Ascending aorta (tissue), 2 donors: ENCODE measurements at regions not wholly inside any gene's neighbourhood (a gene's known extent, or its start where the extent isn't known, plus 50 kb on each side); places are given as distances from the start of the nearest gene placed in this dataset.

Experiments
- DNase-seq, 2 donors: peaks; one replicate each; pipeline ENCODE4 v3.0.0-alpha.2; 2019; ENCODE audit warnings: low spot score in 2 of 2
- H3K27ac ChIP-seq, 2 donors: fragments of 200-600 bp; sonication (generic); one replicate each; pipeline ENCODE4 v1.5.1; 2016 to 2017; ENCODE audit warnings: mild to moderate bottlenecking in 1 of 2
- H3K27me3 ChIP-seq: fragments of 200-600 bp; sonication (generic); one replicate; pipeline ENCODE4 v1.5.1; 2017
- H3K36me3 ChIP-seq, 2 donors: fragments of 200-600 bp; sonication (generic); one replicate each; pipeline ENCODE4 v1.5.1; 2016
- H3K4me1 ChIP-seq, 2 donors: fragments of 200-600 bp; sonication (generic); one replicate each; pipeline ENCODE4 v1.5.1; 2016 to 2017; ENCODE audit warnings: mild to moderate bottlenecking in 1 of 2
- H3K4me3 ChIP-seq, 2 donors: fragments of 200-600 bp; sonication (generic); one replicate each; pipeline ENCODE4 v1.5.1; 2016 to 2017; ENCODE audit warnings: mild to moderate bottlenecking in 1 of 2
- H3K9me3 ChIP-seq, 2 donors: fragments of 200-600 bp; sonication (generic); one replicate each; pipeline ENCODE4 v1.5.1; 2016
- intact Hi-C: fragments of 100-400 bp; cut with DNase I; formaldehyde crosslinking; loops from one replicate; pipeline ENCODE4 v1.15.1; 2023
- TF ChIP-seq, protein P1 (sequence below), 3 experiments: fragments of 200-600 bp in 2 of 3; fragments of 450-650 bp in 1 of 3; sonication (generic) in 2 of 3; IDR thresholded peaks; one replicate each; pipeline ENCODE4 v1.5.1; 2016 to 2019; ENCODE audit warnings: antibody characterized with exemption in 3 of 3, mild to moderate bottlenecking in 1 of 3, moderate library complexity in 1 of 3

DNA sequence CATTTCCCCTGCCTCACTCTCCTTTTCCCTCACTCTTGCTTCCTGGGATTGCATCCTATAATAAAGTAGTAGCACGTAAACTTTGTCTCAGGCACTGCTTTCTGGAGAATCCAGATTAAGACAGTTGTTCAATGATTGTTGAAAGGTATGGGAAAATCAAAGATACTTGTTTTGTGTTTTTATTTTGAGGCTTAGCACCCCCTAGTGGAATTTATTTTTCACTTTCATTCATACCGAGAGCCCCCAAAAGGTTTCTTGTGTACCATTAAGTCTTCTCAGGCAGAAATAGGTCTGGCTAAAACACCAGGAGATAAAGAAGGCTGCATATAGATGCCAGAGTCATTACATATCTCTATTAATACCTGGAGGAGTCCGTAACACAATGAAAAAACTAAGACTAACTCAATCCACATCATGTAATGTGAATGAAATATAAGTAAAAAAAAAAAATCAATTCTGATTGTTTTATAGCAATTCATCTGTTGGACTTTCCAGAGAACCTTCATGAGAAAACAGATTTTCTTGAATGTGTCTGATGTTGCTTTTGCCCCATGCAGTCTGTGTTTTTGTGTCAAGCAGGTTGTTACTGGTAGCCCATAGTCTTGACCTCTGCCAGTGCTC is 103.5 kb downstream of the RPE65 start:
- no peaks in the 10 kb centered on the region for H3K36me3 ChIP-seq
- TF ChIP-seq, protein P1, sequence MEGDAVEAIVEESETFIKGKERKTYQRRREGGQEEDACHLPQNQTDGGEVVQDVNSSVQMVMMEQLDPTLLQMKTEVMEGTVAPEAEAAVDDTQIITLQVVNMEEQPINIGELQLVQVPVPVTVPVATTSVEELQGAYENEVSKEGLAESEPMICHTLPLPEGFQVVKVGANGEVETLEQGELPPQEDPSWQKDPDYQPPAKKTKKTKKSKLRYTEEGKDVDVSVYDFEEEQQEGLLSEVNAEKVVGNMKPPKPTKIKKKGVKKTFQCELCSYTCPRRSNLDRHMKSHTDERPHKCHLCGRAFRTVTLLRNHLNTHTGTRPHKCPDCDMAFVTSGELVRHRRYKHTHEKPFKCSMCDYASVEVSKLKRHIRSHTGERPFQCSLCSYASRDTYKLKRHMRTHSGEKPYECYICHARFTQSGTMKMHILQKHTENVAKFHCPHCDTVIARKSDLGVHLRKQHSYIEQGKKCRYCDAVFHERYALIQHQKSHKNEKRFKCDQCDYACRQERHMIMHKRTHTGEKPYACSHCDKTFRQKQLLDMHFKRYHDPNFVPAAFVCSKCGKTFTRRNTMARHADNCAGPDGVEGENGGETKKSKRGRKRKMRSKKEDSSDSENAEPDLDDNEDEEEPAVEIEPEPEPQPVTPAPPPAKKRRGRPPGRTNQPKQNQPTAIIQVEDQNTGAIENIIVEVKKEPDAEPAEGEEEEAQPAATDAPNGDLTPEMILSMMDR (IDR thresholded peaks at IDR 0.05): peak; percentile 19 to 49 (median 42)
- no peak for DNase-seq
- H3K9me3 ChIP-seq: no peaks in the 10 kb centered on the region
- H3K27ac ChIP-seq: no peak overlapping the region
- no peak overlapping the region for H3K4me3 ChIP-seq
- intact Hi-C loops: no loop called here
- H3K4me1 ChIP-seq: no peaks in the 10 kb centered on the region
- no peaks in the 10 kb centered on the region for H3K27me3 ChIP-seq

DNA sequence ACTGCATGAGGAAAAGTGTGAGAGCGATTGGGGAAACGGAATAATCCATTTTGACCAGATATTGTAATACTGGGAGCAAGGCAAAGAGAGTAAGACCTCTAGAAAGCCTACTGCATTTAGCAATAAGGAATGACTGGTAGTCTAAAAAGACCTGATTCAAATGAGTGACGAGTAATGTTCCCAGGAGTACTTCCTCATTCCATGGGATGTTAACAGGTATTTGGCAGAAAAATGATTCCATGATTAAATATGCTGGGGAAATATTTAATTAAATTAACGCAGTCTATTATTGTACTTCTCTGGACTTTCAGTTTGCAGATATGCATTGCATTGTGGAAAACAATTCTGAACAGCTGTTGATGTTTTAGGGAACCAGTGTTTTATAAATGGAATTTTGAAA is 105.5 kb downstream of the RPE65 start:
- H3K27ac ChIP-seq: no peak overlapping the region
- intact Hi-C loops: no loop called here
- H3K4me3 ChIP-seq: no peak overlapping the region
- TF ChIP-seq, protein P1 (IDR thresholded peaks at IDR 0.05): no peak
- H3K9me3 ChIP-seq: no peaks in the 10 kb centered on the region
- no peak for DNase-seq
- H3K4me1 ChIP-seq: no peaks in the 10 kb centered on the region
- no peaks in the 10 kb centered on the region for H3K36me3 ChIP-seq
- H3K27me3 ChIP-seq: no peaks in the 10 kb centered on the region

DNA sequence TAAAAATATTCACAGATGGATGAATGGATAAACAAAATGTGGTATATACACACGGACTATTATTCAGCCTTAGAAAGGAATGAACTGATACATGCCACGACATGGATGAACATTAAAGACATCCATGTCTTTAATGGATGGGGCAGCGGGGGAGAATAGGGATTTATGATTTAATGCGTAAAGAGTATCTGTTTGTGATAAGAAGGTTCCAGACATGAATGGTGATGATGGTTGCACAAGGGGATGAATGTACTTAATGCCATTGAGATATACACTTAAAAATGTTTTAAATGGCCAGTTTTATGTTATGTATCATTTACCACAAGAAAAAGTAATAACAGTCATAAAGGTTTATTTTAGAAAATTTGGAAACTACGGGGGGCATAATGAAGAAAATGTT is 108.6 kb upstream of the WLS start:
- Histone ChIP-seq H3K4me1 (no peaks in the 10 kb centered on the region), H3K4me3 (no peak overlapping the region), H3K36me3 (no peaks in the 10 kb centered on the region), H3K9me3 (no peaks in the 10 kb centered on the region), H3K27me3 (no peaks in the 10 kb centered on the region), H3K27ac (no peak overlapping the region)
- no peak for DNase-seq
- intact Hi-C loops: no loop called here
- TF ChIP-seq, protein P1 (IDR thresholded peaks at IDR 0.05): no peak

DNA sequence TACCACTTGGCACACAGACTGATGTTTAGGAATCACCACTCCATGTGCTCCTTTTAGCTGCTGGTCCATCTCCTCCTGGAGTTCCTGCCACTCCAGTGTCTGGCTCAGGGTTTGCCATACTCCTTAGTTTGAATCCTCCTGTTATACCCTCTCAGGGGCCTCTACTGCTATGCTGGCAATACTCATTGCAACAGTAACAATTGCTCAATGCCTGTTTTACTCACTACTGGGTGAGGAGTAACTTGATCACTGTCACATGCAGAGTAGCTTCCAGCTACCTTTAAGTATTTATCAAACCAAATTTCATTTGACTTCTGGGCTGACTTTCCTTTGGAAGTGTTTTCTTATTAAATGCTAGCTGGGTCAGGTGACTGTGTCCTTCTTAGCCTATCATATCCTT is 107.2 kb upstream of the WLS start:
- intact Hi-C loops: no loop called here
- no peak overlapping the region for H3K4me3 ChIP-seq
- DNase-seq: no peak
- no peaks in the 10 kb centered on the region for H3K27me3 ChIP-seq
- TF ChIP-seq, protein P1 (IDR thresholded peaks at IDR 0.05): no peak
- H3K27ac ChIP-seq: no peak overlapping the region
- no peaks in the 10 kb centered on the region for H3K4me1 ChIP-seq
- H3K9me3 ChIP-seq: no peaks in the 10 kb centered on the region
- H3K36me3 ChIP-seq: no peaks in the 10 kb centered on the region

DNA sequence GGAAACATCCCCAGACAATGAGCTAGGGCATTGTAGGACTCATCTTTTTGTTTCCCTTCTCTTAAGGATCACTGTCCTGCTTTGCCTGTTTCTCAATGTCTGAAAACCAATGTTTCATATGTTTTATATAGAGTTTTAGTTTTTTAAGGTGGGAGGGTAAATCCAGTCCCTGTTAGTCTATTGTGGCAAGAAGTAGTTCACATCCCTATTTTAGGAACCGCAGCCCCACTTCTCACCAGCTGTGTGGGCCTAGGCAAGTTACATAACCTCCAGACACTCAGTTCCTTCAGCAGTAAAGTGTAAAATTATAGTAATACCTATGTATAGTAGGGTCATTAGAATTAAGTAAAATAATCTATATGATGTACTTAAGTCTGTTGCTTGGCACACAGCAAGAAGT is 105.8 kb upstream of the WLS start:
- TF ChIP-seq, protein P1 (IDR thresholded peaks at IDR 0.05): no peak
- intact Hi-C loops: no loop called here
- Histone ChIP-seq H3K27me3 (no peaks in the 10 kb centered on the region), H3K27ac (no peak overlapping the region), H3K4me3 (no peak overlapping the region), H3K36me3 (no peaks in the 10 kb centered on the region), H3K9me3 (no peaks in the 10 kb centered on the region), H3K4me1 (no peaks in the 10 kb centered on the region)
- DNase-seq: no peak

DNA sequence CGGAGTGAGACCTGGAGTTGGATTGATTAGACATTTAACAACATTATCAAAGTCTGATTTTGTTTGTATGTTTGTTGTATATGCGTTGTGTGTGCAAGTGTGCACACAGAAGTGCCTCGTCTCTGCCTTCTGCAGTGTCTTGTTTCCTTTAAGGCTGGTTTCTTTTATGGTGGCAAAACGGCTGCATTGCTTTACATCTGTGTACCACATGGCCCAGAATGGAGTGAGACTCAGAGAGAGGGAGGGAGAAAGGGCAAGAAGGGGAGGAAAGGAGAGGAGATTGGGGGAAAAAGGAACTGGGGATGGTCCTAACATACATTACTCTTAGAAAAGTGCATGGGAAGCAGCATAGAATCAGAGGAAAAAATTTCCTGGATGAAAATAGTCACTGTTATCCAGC is 99.7 kb upstream of the WLS start:
- DNase-seq: no peak
- no peaks in the 10 kb centered on the region for H3K4me1 ChIP-seq
- TF ChIP-seq, protein P1 (IDR thresholded peaks at IDR 0.05): no peak
- no peak overlapping the region for H3K4me3 ChIP-seq
- H3K27ac ChIP-seq: no peak overlapping the region
- H3K9me3 ChIP-seq: no peaks in the 10 kb centered on the region
- intact Hi-C loops: no loop called here
- H3K27me3 ChIP-seq: no peaks in the 10 kb centered on the region
- no peaks in the 10 kb centered on the region for H3K36me3 ChIP-seq
